IPS DF 4.7 (cell line): ENCODE measurements at regions not wholly inside any gene's neighbourhood (a gene's known extent, or its start where the extent isn't known, plus 50 kb on each side); places are given as distances from the start of the nearest gene placed in this dataset.

Source experiments
- DNase-seq: peaks from one replicate; pipeline ENCODE4 v3.0.0-alpha.2; 2013; ENCODE audit warnings: low spot score; ENCODE audit errors: extremely low read depth

GRCh38 chr20:20993372-20993771 lies 112.8 kb downstream of the LINC00237 start:
- DNase-seq, result no peak

DNA sequence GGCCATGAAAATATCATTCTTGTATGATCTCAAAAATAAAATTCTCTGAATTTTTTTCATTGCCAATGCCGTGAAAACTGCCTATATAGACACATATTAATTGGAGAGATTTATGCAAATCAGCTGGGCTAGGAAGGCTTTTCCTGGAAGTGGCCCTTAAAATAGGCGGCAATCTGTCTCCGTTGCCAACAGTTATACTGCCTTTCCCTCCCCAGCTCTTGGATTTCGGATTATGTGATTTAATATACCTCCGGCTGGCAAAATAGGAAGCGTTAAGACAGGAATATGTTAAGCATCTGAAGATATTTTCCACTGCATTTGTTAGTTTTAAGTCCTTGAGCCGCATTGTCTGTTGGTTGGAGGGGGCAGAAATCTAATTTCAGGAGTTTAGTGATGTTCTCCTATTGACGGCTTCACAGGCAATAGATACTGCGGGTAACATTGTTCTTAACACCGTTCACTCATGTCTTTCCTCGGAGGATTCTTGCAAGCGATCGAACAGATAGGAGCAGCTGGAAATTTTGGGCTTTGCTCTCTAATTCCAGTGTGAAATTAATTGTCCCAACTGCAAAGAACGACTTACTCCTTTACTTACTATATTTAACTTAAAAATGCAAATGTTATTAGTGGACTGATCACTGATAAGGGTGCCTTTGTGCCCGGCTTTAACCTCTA lies 113.3 kb downstream of the LINC00237 start:
- no peak for DNase-seq

DNA sequence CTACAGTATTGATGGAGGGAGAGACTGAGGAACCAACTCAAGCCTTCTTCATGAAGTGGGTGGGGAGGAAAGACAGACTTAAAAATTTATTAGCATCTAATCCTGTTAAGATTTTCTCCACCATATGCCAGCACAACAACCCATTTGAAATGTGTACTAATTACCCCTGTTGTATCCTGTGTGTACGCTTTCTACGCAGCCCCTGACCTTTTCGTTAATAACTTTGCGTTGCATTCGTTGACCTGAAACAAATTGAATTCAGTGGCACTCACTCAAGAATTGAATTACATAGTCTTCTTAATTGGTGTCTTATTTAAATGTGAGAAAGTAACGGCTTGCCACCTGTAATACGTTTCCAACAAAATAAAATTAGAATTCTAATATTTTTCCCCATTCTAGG lies 113.9 kb downstream of the LINC00237 start:
- no peak for DNase-seq

GRCh38 chr20:20989081-20989480 lies 117.1 kb downstream of the LINC00237 start:
- no peak for DNase-seq

DNA sequence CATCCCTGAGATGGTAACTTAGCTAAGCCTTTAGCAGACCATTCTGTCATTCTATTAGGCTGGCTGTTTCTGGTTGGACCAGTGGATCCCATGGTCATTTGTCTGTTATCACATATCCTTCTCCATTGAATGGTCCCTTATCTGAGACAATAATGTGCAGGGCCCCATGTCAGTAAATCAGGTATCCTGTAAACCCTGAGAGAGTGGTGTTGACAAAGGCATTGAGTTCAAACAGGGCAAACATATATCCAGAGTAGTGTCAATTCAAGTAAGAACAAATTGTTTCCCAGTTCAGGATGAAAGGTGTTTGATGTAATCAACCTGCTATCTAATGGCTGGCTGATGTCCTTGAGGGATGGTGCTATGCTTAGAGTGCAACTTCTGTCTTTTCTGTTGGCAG lies 126.2 kb downstream of the LINC00237 start:
- DNase-seq, result no peak

DNA sequence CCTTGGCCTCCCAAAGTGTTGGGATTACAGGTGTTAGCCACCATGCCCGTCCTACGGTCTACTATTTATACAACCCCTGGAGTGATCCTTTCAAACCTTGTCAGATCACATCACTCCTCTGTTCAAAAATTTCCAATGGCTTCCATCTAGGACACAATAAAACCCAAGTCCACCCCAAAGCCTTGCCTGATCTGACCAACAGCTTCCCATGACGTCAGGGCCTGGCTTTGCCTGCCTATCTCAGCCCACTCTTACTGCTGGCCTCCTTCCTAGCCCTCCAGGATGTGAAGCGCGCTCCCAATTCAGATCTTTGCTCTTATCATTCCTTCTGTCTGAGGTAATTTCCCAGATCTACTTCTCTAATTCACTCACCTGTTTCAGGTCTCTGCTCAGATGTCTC lies 128.4 kb downstream of the LINC00237 start:
- no peak for DNase-seq

GRCh38 chr20:20972490-20972889 lies 133.7 kb downstream of the LINC00237 start:
- DNase-seq, result no peak

DNA sequence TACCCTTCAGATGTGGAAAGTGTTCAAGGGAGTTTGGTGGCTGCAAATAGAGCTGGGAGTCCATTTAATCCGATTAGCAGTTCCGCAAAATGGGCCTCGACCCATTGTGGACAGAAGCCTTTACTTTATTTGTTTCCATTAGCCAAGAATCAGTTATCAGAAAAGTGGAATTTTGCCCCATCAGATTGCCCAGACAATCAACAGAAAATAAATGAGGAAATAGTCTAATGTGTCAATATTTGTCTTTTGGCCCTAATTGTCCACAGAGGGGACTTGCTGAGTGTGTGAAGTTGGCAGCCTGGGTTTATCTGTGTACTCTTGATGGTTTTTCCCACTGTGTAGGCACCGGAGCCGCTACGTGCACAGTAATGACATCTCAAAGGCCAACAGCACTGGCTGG lies 134.3 kb downstream of the LINC00237 start:
- no peak for DNase-seq

- DNase-seq, result no peak
Measured at GRCh38 chr20:20970841-20971240, 135.3 kb downstream of the LINC00237 start.

- DNase-seq, result no peak
Measured at GRCh38 chr20:20969701-20970280, 136.4 kb downstream of the LINC00237 start.

GRCh38 chr20:20967564-20968184 lies 138.5 kb downstream of the LINC00237 start:
- no peak for DNase-seq

DNA sequence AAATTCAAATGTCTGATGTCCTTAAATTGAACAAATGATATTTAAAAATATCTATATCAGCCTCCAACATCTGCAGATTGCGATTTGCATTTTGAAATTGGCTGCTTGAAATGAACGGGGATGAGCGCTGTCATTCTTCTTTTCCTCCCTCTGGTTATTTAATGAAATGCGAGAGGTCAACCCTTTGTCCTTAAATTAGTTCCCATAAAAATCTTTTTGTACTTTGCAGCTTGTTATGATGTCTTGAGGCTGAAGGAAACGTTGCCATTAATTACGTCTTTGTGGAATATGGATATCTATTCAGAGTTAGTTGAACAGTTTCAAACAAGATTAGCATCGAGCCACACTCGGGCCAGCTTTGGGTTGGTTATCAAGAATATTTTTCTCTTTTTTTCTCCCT lies 140.0 kb downstream of the LINC00237 start:
- no peak for DNase-seq

GRCh38 chr20:20959031-20959755 lies 147.0 kb downstream of the LINC00237 start:
- no peak for DNase-seq

DNA sequence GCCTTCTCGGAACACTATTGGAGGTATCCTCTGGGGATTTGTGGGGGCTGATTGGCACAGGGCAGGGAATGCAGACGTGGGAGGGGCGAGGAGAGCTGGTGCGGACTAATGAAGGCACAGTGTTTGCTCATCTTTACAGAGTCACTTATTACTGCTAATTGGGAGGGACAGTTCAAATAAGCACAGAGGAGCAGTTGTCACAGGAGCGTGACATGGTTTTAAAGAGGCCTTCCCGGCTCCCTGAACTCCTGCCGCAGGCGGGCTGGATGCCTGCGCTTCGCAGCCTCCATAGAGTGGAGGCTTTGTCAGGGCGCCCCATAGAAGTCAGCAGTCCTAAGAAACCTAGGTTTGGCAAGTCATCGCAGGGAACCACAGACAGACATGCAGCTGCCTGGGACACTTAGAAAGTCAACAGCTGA lies 149.6 kb downstream of the LINC00237 start:
- no peak for DNase-seq

- DNase-seq, result no peak
Measured at GRCh38 chr20:20955892-20956291, 150.3 kb downstream of the LINC00237 start.

DNA sequence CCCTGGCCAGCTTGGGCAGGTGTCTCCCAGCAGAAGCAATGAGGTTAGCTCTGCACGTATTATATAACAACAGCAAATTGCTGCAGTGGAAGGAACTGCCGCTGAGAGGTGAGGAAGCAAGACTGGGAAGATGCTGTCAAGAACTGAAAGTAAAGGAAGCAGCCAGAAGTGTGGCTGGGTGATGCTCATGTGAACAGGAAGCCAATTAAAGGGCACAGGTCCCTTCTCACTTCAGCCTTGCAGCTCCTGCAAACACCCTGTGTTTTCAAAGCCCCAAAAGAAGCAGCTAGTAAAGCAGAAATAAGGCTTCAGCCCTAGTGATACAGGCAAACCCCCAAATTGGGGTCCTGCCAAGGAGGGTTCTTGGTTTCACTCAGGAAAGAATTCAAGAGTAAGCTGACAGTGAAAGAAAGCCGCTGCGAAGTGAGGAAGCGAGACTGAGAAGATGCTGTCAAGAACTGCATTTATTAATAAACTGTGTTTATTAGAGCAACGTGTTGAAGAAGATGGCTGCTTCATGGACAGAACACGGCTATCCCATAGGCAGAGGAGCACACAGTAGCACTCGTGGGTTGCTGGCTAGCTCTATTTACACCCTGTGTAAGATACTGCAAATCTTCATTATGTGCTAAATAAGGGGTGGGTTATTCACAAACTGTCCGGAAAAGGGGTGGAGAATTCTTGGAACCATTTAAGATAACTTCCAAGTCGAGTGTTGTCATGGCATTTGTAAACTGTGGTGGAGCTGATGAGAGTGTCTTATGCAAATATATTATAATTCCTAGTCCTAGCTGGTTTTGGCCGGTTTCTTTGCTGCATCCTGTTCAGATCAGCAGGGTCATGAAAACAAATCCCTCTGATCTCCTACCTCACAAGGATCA lies 152.2 kb downstream of the LINC00237 start:
- DNase-seq, result no peak

GRCh38 chr20:20950620-20951019 lies 155.5 kb downstream of the LINC00237 start:
- DNase-seq, result no peak

DNA sequence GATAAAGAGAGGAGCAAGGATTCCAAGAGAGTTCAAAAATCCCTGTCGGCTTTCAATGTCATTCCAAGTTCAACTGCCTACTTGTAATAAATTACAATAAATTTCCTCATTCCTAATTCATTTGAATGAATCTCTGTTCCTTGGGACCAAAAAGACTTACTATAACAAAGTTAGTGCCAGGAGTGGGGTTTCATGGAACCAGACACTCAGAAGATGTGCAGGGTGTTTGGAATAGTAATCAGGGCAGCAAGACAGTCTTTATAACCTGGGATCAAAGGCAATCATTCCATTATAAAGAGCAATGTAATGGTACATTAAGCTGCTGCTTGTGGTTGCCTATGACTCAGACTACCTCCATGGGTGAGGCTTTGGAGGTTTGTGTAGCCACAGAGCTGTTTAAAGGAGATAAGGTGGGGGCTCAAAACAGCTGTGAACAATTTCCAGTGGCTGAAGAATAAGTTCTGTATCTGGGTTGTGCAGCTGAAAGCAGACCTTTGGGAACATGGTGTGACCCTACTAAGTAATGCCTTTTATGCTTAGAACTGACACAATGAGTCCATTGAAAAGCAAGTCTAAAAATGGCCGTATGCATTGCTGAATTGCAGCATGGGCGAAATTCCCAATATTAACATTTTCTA lies 159.9 kb downstream of the LINC00237 start:
- no peak for DNase-seq

DNA sequence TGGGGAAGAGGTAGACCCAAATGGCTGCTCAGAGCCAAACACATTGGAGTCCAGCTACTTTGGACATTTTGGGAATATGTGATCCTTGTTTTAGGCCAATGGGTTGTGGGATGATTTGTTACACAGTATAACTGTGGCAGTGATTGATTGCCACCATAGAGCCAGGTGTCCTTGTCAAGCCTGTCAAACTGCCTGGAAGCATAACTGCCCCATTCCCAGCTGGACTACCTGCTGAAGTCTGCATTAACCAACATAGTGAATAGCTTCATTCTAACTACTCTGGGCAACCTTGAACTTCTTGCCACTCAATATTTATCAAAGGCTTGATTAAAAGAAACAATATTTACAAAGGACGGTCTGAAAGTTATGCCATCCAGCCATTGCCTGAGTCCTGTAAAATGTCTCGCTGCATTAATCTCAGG lies 164.7 kb downstream of the LINC00237 start:
- no peak for DNase-seq

DNA sequence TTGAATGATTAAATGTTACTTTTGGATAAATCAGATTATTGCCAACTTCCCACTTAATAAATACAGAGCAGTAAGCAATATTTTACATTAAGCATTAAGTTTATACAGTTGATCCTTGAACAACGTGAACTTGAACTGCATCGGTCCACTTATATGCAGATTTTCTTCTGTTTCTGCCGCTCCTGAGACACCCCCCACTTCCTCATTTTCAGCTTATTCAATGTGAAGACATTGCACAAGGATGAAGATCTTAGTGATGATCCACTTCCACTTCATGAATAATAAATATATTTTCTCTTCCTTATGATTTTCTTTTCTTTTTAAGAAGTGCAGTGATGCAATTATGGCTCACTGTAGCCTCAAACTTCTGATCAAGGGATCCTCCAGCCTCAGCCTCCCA lies 167.2 kb downstream of the LINC00237 start:
- DNase-seq, result no peak

- DNase-seq, result no peak
Measured at GRCh38 chr20:20938599-20938998, 167.6 kb downstream of the LINC00237 start.
